Aorta (tissue), 5 donors: ENCODE measurements at regions not wholly inside any gene's neighbourhood (a gene's known extent, or its start where the extent isn't known, plus 50 kb on each side); places are given as distances from the start of the nearest gene placed in this dataset.

ENCODE experiments used
- ATAC-seq: fragments of 200-7000 bp; cut with Tn5 transposase; one replicate; pipeline ENCODE4 v1.9.1; 2022; ENCODE audit warnings: moderate library complexity; ENCODE audit not compliant: low FRiP score
- DNase-seq, 2 donors: peaks; one replicate each; pipeline ENCODE4 v3.0.0-alpha.2; 2020
- H3K27ac ChIP-seq, 2 donors: one replicate each; pipeline ENCODE4 v1.5.1; 2013; ENCODE audit warnings: low read length in 2 of 2, mild to moderate bottlenecking in 2 of 2, moderate library complexity in 2 of 2, control low read depth in 1 of 2, inconsistent platforms in 1 of 2, low read depth in 1 of 2
- H3K27me3 ChIP-seq, 2 donors: one replicate each; pipeline ENCODE4 v1.6.1; 2013; ENCODE audit warnings: control low read depth in 1 of 2, low read length in 1 of 2, mild to moderate bottlenecking in 1 of 2, moderate library complexity in 1 of 2; ENCODE audit not compliant: insufficient read depth in 2 of 2, control insufficient read depth in 1 of 2
- H3K36me3 ChIP-seq, 2 donors: one replicate each; pipeline ENCODE4 v1.6.1; 2013; ENCODE audit warnings: control low read depth in 1 of 2, low read length in 1 of 2, mild to moderate bottlenecking in 1 of 2; ENCODE audit not compliant: insufficient read depth in 2 of 2, control insufficient read depth in 1 of 2
- H3K4me1 ChIP-seq, 2 donors: one replicate each; pipeline ENCODE4 v1.6.1; 2013; ENCODE audit warnings: low read length in 2 of 2, control low read depth in 1 of 2, mild to moderate bottlenecking in 1 of 2, moderate library complexity in 1 of 2; ENCODE audit not compliant: insufficient read depth in 2 of 2, control insufficient read depth in 1 of 2
- H3K4me3 ChIP-seq, 2 donors: one replicate each; pipeline ENCODE4 v1.5.1; 2013; ENCODE audit warnings: low read length in 2 of 2, control low read depth in 1 of 2, mild to moderate bottlenecking in 1 of 2
- H3K9me3 ChIP-seq: one replicate; pipeline ENCODE4 v1.6.1; 2013; ENCODE audit warnings: mild to moderate bottlenecking, low read length; ENCODE audit not compliant: control insufficient read depth
- whole genome bisulfite sequencing, 2 donors: extraction: QIAGEN DNeasy Blood & Tissue Kit; methylation state at CpG; one replicate each; pipeline ENCODE4 v1.1.7; 2013; 5-methylcytosine and 5-hydroxymethylcytosine counted together
- intact Hi-C, 2 donors: fragments of 100-400 bp; cut with DNase I; formaldehyde crosslinking; loops; one replicate each; pipeline versions ENCODE4 v1.14.2 to v1.15.0; 2022
- donor health status: healthy with polysubstance abuse.
- donor health status: Bipolar disorder and iron deficiency.
- donor health status: DM: no; HTN: no; CAD: no.
- donor health status: DM: no; HTN: no; CAD: no.
- donor health status: DM: yes; HTN: yes; CAD: no.

GRCh38 chr20:17875106-17875980 lies 93.3 kb downstream of the SNX5 start:
- peak; percentile 85 to 88 for DNase-seq
- 15 to 16% methylated on average over 15 of the region's 15 CpGs for WGBS, 2 donors
- H3K9me3 ChIP-seq, result no peaks in the 10 kb centered on the region
- H3K27me3 ChIP-seq, result no peaks in the 10 kb centered on the region
- no peak overlapping the region for H3K4me3 ChIP-seq
- H3K36me3 ChIP-seq, result no peaks in the 10 kb centered on the region
- H3K4me1 ChIP-seq, result no peaks in the 10 kb centered on the region
- H3K27ac ChIP-seq, result no peak overlapping the region
- intact Hi-C loops, result no loop called here
- ATAC-seq, result peak; percentile 81

DNA sequence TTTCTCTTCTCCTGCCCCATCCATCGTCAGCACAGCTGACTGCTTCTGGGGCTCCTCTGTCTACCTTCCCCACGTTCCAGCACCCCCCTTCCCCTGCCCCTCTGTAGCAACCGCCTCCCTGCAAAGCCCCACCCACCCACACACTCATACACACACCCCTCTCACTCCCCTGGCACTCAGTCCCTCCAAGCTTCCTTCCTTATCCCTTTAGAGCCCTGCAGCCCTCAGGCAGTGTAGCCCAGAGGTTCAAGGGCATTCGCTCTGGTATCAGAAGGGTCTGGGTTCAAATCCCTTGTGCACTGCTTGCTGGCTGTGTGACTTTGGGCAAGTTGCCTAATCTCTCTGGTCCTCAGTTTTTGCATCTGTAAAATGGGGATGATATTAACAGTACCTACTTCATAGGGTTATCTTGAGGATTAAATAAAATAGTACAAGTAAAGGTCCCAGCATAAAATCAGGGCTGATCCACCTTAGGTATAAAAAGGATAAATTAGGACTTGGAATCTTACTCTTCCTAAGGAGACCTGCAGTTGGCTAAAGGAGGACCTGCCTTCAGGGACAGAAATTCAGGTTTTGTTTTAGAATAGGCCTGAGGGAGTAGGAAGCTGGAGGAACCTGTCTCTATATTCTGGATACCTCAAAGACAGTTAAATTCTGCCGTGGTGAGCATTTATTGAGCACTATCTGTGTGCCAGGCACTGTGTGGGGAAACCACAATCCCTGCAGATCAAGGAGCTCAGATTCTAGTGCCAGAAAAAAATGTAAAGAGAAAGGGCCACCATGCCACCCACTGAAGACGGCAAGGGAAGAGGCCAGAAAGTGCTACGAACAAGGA lies 94.1 kb downstream of the SNX5 start:
- Histone ChIP-seq H3K4me3 (no peak overlapping the region), H3K27me3 (no peaks in the 10 kb centered on the region), H3K27ac (no peak overlapping the region), H3K36me3 (no peaks in the 10 kb centered on the region), H3K9me3 (no peaks in the 10 kb centered on the region), H3K4me1 (no peaks in the 10 kb centered on the region)
- intact Hi-C loops, result no loop called here
- ATAC-seq (peak; percentile 55), DNase-seq (no peak)
- 19 to 22% methylated on average over 7 of the region's 7 CpGs for WGBS, 2 donors

DNA sequence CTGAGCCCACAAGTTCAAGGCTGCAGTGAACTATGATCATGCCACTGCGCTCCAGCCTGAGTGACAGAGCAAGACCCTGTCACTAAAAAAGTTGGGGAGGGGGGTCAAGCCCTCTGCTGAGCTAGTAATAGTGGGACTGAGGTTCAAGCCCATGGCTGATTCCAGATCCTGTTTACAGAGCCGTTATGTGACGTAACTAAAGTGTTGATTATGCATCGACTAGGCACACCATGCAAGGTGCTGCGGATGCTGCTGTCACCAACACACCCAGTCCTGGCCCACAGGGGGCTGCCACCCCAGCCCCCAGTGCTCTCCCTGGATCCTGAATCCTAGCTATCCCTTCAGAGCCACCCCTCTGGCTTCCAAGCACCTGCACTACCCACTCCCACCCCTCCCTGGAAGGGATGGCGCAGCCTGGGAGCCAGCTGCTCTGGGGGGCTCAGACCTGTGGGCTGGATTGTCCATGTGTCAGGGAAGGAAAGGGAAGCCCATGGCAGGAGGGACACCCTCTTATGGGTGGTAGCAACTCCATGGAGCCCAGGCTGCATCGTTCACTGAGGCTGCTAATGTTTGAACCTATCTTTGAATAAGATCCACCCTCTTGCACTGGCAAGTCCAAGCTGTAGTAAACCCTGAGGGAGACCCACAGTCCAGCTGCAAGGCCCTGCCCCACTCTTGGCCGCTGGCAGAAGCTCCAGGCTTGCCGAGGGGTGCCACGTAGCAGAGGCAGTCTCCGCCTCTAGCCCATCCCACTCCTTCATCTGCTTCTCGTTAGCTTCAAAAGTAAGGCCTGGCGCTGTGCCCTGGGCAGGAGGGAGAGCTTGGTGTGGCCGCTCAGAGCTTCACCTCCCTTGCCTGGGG lies 95.0 kb downstream of the SNX5 start:
- no peaks in the 10 kb centered on the region for H3K4me1 ChIP-seq
- H3K4me3 ChIP-seq, result no peak overlapping the region
- no peaks in the 10 kb centered on the region for H3K27me3 ChIP-seq
- DNase-seq (peak; percentile 94), ATAC-seq (peak; percentile 83)
- WGBS, 2 donors, result 35 to 39% methylated on average over 14 of the region's 14 CpGs
- intact Hi-C loops, result no loop called here
- H3K36me3 ChIP-seq, result no peaks in the 10 kb centered on the region
- H3K9me3 ChIP-seq, result no peaks in the 10 kb centered on the region
- no peak overlapping the region for H3K27ac ChIP-seq

- intact Hi-C loops, result no loop called here
- H3K9me3 ChIP-seq, result no peaks in the 10 kb centered on the region
- H3K4me1 ChIP-seq, result no peaks in the 10 kb centered on the region
- H3K4me3 ChIP-seq, result no peak overlapping the region
- WGBS, 2 donors, result 17 to 24% methylated on average over 5 of the region's 5 CpGs
- no peaks in the 10 kb centered on the region for H3K36me3 ChIP-seq
- no peak overlapping the region for H3K27ac ChIP-seq
- ATAC-seq (no peak), DNase-seq (peak in 1 of 2 donors; percentile 43)
- no peaks in the 10 kb centered on the region for H3K27me3 ChIP-seq
Measured at GRCh38 chr20:17872959-17873358, 95.6 kb downstream of the SNX5 start.

GRCh38 chr20:17872434-17872833 lies 96.2 kb downstream of the SNX5 start:
- no peaks in the 10 kb centered on the region for H3K27me3 ChIP-seq
- intact Hi-C loops, result no loop called here
- WGBS, 2 donors, result 77 to 79% methylated on average over 13 of the region's 13 CpGs
- no peaks in the 10 kb centered on the region for H3K9me3 ChIP-seq
- H3K27ac ChIP-seq, result no peak overlapping the region
- ATAC-seq (no peak), DNase-seq (peak in 1 of 2 donors; percentile 28)
- H3K4me3 ChIP-seq, result no peak overlapping the region
- no peaks in the 10 kb centered on the region for H3K4me1 ChIP-seq
- H3K36me3 ChIP-seq, result no peaks in the 10 kb centered on the region

GRCh38 chr20:17871886-17872285 lies 96.7 kb downstream of the SNX5 start:
- H3K36me3 ChIP-seq, result no peaks in the 10 kb centered on the region
- H3K27ac ChIP-seq, result no peak overlapping the region
- ATAC-seq (no peak), DNase-seq (no peak)
- intact Hi-C loops, result no loop called here
- WGBS, 2 donors, result 82 to 90% methylated on average over 4 of the region's 4 CpGs
- no peaks in the 10 kb centered on the region for H3K4me1 ChIP-seq
- no peak overlapping the region for H3K4me3 ChIP-seq
- H3K9me3 ChIP-seq, result no peaks in the 10 kb centered on the region
- H3K27me3 ChIP-seq, result no peaks in the 10 kb centered on the region

GRCh38 chr20:17871181-17871580 lies 97.4 kb downstream of the SNX5 start:
- Histone ChIP-seq H3K27ac (no peak overlapping the region), H3K27me3 (no peaks in the 10 kb centered on the region), H3K9me3 (no peaks in the 10 kb centered on the region), H3K4me3 (no peak overlapping the region), H3K36me3 (no peaks in the 10 kb centered on the region), H3K4me1 (no peaks in the 10 kb centered on the region)
- WGBS, 2 donors, result 28 to 29% methylated on average over 2 of the region's 2 CpGs
- intact Hi-C loops, result no loop called here
- ATAC-seq (no peak), DNase-seq (no peak)

GRCh38 chr20:17870086-17870740 lies 98.4 kb downstream of the SNX5 start:
- DNase-seq (peak in 1 of 2 donors; percentile 58), ATAC-seq (no peak)
- Histone ChIP-seq H3K27ac (no peak overlapping the region), H3K4me3 (peak overlapping the region in 1 of 2 donors; percentile 23), H3K27me3 (no peaks in the 10 kb centered on the region), H3K9me3 (no peaks in the 10 kb centered on the region), H3K36me3 (no peaks in the 10 kb centered on the region), H3K4me1 (no peaks in the 10 kb centered on the region)
- WGBS, 2 donors, result 12 to 17% methylated on average over 17 of the region's 17 CpGs
- intact Hi-C loops, result no loop called here
